GM19240 (cell line): ENCODE measurements at regions not wholly inside any gene's neighbourhood (a gene's known extent, or its start where the extent isn't known, plus 50 kb on each side); places are given as distances from the start of the nearest gene placed in this dataset.

Source experiments
- DNase-seq: peaks from one replicate; pipeline ENCODE4 v3.0.0; 2011; ENCODE audit warnings: low spot score; ENCODE audit not compliant: insufficient read length

- no peak for DNase-seq
Measured at GRCh38 chr2:7911196-7911595, 770.7 kb upstream of the ID2 start.

- DNase-seq = no peak
Measured at GRCh38 chr2:7913974-7914373, 767.9 kb upstream of the ID2 start.

- DNase-seq = no peak
Measured at GRCh38 chr2:7915302-7916091, 766.4 kb upstream of the ID2 start.

DNA sequence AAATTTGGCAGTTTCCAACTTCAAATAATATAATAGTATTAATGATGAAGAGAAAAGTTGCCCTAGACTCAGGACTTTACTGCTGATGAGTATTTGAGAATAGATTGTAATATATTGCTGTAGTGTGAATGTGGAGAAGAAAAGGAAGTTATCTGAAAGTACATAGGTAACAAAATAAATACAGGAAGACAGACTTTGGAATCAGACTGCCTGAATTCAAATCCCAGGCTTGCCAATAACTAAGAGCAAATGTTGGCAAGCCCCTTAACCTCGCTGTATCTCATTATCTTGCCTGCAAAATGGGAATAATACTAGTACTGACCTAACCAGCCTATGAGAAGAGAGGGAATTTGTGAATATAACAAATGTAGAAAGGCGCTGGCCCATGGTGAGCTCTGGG is 765.2 kb upstream of the ID2 start:
- DNase-seq = no peak

- no peak for DNase-seq
Measured at GRCh38 chr2:7919510-7919909, 762.3 kb upstream of the ID2 start.

DNA sequence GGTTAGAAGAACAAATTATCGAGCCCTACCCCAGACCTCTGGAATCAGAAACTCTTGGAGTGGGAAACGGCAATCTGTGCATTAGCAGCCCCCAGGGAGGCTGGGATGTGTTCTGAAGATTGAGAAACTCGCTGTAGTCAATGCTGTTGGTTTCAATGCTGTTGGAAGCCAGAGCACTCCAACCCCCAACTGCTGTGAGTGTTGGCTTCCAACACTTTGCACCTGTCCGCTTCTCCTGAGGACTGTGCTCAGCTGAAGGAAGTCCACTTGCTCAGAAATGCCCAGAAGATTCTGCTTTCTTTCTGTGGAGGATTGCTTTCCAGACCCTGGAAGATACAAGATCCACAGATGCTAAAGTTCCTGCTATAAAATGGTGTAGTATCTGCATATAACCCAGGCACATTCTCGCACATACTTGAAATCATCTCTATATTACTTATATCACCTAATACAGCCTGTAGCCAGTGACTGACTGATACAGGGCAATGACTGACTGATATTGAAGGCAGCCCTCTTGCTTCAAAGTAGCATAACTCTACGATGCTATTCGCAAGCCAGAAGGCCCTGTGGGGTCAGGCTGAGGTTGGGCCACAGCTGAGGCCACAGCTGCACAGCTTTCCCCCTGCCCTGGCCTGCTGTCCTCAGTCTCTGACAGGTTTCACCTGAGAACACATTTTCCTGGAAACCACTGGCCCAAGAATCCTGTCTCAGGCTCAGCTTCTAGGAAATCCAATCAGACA is 757.7 kb upstream of the ID2 start:
- no peak for DNase-seq

DNA sequence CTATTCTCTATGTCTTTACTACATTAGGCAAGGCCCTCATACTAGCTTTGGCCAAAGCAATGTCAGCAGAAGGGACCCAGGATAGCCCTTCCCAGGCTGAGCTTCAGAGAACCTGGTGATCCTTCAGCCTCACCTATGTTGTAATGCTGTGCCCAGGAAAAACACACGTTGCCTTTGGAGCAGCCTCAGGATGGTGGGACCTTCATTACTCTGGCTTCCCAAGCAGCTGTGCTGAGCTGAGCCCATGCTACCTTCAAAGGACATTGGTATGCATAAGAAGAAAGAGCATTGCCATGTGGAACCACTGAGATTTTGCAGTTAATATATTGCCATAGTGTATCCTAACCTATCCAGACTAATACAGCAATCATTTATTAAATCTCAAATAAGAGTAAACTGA is 756.4 kb upstream of the ID2 start:
- DNase-seq = no peak

GRCh38 chr2:7927691-7928090 is 754.2 kb upstream of the ID2 start:
- no peak for DNase-seq

DNA sequence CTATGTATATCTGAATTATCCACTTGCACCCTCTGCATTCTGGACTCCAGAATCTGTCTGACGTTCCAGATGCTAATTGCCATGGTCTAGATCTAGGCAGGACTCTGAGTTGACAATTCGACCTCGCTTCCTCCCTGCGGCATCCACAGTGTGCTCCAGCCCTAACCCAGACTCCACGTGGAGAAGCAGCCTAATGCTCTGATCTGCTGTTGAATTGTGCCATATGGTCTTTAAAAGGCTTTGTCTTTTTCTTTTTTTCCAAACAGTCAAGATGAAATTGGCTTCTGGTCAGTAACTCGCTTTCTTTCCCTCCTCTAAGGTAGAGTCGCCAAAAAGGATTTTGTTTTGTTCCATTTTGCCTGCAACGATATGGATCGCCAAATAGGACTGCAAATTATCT is 752.6 kb upstream of the ID2 start:
- no peak for DNase-seq

DNA sequence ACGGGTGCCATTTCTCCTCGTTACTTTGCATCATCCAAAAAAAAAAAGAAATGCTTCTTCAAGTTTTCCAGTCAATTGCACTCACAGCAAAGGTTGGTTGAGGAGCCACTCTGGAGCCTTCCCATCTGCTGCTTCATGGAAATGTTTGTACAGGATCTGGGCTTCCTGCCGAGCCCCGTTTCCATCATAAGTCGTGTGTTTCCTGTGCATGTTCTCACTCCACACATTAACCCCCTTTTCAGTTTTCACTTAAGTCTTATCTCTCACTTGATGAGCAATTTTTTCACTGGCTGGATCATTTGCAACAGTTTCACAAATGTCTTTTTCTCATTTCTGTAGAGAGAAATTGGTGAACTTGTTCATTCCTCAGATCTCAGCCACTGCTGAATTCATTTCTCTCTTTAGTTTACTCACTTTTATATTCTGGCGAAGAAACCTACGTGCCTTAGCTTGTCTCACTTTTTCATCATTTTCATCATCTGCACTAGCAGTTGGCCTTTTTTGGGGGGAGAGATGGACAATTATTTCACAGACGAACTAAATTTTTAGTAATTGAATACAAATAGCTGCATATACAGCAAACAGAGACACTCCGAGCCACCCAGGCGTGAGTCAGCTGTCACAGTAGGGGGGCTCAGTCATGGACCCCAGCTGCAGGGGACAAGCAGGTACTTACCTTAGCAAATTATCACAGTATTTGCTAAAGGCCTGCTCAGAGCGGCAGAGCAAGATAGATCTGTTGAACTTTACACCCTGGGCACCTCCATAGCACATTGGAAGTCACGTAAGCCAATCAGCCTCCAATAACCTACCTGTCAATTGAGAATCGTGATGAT is 750.8 kb upstream of the ID2 start:
- no peak for DNase-seq

- DNase-seq = no peak
Measured at GRCh38 chr2:7931808-7932207, 750.0 kb upstream of the ID2 start.

DNA sequence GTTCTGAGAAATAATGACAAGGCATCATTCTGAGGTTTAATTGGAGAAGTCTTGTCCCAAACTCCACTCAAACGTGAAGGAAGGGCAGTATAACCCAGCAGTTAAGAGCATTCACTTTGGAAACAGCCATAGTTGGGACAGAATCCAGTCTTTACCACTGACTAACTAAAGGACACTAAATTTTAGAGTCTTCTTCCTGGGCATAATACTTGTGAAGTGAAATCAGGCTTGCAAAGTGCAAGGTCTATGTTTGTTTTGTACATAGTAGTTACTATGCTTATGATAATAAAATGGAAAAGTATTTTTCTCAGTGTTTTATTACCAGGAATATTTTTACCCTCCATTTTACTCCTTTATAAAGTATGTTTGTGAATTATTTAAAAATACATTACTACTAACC is 748.2 kb upstream of the ID2 start:
- no peak for DNase-seq

DNA sequence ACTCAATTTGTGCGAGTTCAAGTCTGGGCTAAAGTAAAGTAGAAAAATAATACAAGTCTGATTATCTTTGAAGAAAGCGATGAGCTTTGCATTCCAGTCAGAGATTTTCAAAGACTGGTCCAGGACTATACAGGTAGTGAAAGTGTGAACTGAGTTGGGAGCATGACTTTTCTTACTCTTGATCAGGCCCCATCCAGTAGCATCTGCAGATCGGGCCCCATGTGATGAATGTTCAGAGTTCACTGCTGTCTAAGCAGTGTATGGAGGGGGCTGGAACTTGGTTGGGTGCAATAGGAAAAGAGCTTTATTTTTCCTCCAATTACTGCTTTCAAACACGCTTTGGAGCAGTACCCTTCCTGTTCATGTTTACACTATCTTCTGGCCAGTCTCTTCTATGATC is 747.4 kb upstream of the ID2 start:
- no peak for DNase-seq

- DNase-seq = no peak
Measured at GRCh38 chr2:7937082-7937481, 744.8 kb upstream of the ID2 start.

- no peak for DNase-seq
Measured at GRCh38 chr2:7940723-7941122, 741.1 kb upstream of the ID2 start.

DNA sequence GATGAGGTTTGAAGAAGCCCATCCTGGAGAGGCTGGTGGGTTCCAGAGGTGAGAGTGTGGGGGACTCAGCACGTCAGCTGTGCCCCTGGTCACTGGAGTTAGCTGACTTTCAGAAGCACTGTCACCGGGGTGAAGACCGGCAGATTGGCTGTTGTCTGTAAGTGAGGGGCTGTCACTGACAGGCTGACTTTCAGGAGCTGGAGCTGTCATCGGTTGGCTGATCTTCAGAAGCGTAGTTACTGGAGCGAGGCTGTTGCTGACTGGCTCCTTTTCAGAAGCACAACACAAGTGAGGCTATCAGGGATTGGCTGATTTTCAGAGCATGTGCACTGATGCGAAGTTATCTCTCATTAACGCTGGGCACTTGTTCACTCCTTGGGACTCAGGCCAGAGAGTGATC is 738.4 kb upstream of the ID2 start:
- no peak for DNase-seq

DNA sequence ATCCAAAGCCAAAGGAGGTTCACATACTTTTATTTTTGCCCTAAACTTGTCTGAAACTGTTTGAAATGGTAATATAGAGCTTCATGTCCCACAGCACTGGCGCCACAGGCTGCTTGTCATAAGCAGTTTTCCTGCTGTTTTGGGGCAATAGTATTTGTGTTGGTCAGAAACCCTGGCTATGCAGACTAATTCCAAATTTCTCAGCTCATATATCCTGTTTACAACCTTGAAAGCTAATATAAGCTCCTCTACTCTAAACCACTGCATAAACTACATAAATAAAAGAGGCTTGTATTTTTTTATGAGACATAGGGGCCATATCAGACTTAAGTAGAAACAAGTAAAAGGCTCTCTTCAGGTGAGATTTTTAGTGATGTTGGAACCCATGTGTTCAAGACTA is 736.8 kb upstream of the ID2 start:
- no peak for DNase-seq

- no peak for DNase-seq
Measured at GRCh38 chr2:7950035-7950612, 731.7 kb upstream of the ID2 start.

GRCh38 chr2:7951001-7951400 is 730.9 kb upstream of the ID2 start:
- no peak for DNase-seq

- DNase-seq = no peak
Measured at GRCh38 chr2:7951490-7951889, 730.4 kb upstream of the ID2 start.

DNA sequence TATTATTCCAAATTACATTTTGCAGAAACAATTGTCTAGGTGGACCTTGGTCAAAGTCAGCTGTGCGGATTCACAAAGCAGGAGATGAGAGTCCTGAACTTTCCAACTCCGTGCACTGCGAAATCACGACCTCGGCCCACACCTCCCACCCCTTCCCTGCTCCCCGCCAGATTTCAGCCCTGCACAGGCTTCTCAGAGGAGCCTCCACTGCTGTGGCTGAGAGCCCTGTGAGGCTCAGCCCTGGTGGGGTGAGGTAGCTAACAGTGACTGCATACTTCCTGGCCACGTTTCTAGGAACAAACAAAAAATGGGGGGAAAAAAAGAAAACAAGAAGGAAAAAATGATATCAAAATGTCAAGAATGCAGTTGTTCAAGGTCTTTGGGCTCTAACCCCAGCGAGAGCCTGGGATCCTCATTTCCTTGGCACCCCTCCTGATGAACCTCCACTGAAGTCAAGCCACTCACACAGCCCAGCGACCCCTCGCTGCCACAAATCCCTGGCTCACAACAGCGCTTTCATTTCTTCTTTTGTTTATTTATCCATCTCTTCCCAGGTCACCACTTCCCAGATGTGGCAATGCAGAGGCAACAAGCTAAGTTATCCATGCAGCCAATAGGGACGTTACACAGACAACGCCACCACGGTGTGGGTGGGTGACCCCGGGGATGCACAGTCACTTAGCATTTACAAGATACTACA is 729.7 kb upstream of the ID2 start:
- no peak for DNase-seq
